ENCODE measurements at regions not wholly inside any gene's neighbourhood (a gene's known extent, or its start where the extent isn't known, plus 50 kb on each side); places are given as distances from the start of the nearest gene placed in this dataset.
"Not testable (repeated sequence)": the region's sequence is repeated elsewhere in the genome, so short reads cannot be mapped to it uniquely, and the experiment has no call there.

- no peak for DNase-seq
Observed at GRCh38 chr6:121951123-121951522, 448.3 kb upstream of the HSF2 start.

GRCh38 chr6:121951918-121952379 lies 447.5 kb upstream of the HSF2 start:
- DNase-seq, result peak; percentile 90

GRCh38 chr6:121955401-121955800 lies 444.1 kb upstream of the HSF2 start:
- not testable (repeated sequence) for DNase-seq

GRCh38 chr6:121956782-121957181 lies 442.7 kb upstream of the HSF2 start:
- no peak for DNase-seq

- no peak for DNase-seq
Observed at GRCh38 chr6:121959501-121959900, 440.0 kb upstream of the HSF2 start.

GRCh38 chr6:121961619-121962125 lies 437.8 kb upstream of the HSF2 start:
- DNase-seq, result no peak

- DNase-seq, result no peak
Observed at GRCh38 chr6:121963826-121964225, 435.6 kb upstream of the HSF2 start.

GRCh38 chr6:121965739-121966138 lies 433.7 kb upstream of the HSF2 start:
- no peak for DNase-seq

- DNase-seq, result no peak
Observed at GRCh38 chr6:121967631-121968030, 431.8 kb upstream of the HSF2 start.

- DNase-seq, result peak; percentile 89
Observed at GRCh38 chr6:121971931-121972335, 427.5 kb upstream of the HSF2 start.

- DNase-seq, result no peak
Observed at GRCh38 chr6:121984956-121985355, 414.5 kb upstream of the HSF2 start.

- no peak for DNase-seq
Observed at GRCh38 chr6:121993362-121993761, 406.1 kb upstream of the HSF2 start.

- DNase-seq, result no peak
Observed at GRCh38 chr6:121994919-121995318, 404.5 kb upstream of the HSF2 start.

GRCh38 chr6:121998631-121999030 lies 400.8 kb upstream of the HSF2 start:
- no peak for DNase-seq

- DNase-seq, result peak; percentile 31
Observed at GRCh38 chr6:121999456-122000065, 399.9 kb upstream of the HSF2 start.

GRCh38 chr6:122005661-122006060 lies 393.8 kb upstream of the HSF2 start:
- no peak for DNase-seq

GRCh38 chr6:122007339-122007738 lies 392.1 kb upstream of the HSF2 start:
- DNase-seq, result no peak

- DNase-seq, result peak; percentile 20
Observed at GRCh38 chr6:122008101-122008999, 391.1 kb upstream of the HSF2 start.

GRCh38 chr6:122009000-122009350 lies 390.5 kb upstream of the HSF2 start:
- no peak for DNase-seq

- no peak for DNase-seq
Observed at GRCh38 chr6:122012578-122012977, 386.9 kb upstream of the HSF2 start.

GRCh38 chr6:122014961-122015360 lies 384.5 kb upstream of the HSF2 start:
- DNase-seq, result peak; percentile 77

GRCh38 chr6:122020588-122021264 lies 378.7 kb upstream of the HSF2 start:
- DNase-seq, result no peak

GRCh38 chr6:122025104-122025503 lies 374.3 kb upstream of the HSF2 start:
- DNase-seq, result no peak

All from NCI-H226 (cell line).